Right lobe of liver (tissue), 6 donors: ENCODE measurements at regions not wholly inside any gene's neighbourhood (a gene's known extent, or its start where the extent isn't known, plus 50 kb on each side); places are given as distances from the start of the nearest gene placed in this dataset.
"Not testable (repeated sequence)": the region's sequence is repeated elsewhere in the genome, so short reads cannot be mapped to it uniquely, and the experiment has no call there.

Experiments
- ATAC-seq, 4 donors: fragments of 200-7000 bp; cut with Tn5 transposase; one replicate each; pipeline ENCODE4 v1.9.1; 2020; ENCODE audit warnings: mild to moderate bottlenecking in 4 of 4, moderate library complexity in 4 of 4
- DNase-seq, 3 donors: peaks; one replicate each; pipeline ENCODE4 v3.0.0-alpha.2; 2020
- H3K27ac ChIP-seq, 3 donors: fragments of 200-600 bp; one replicate each; pipeline ENCODE4 v1.8.0; 2022
- H3K27me3 ChIP-seq, 2 donors: fragments of 200-600 bp; one replicate each; pipeline ENCODE4 v1.8.0; 2022
- H3K36me3 ChIP-seq, 4 donors: fragments of 200-600 bp; sonication (generic) in 1 of 4; one replicate each; pipeline versions ENCODE4 v1.5.1 to v1.8.0; 2017 to 2022; ENCODE audit warnings: control low read depth in 1 of 4
- H3K4me1 ChIP-seq, 4 donors: fragments of 200-600 bp; sonication (generic) in 1 of 4; one replicate each; pipeline versions ENCODE4 v1.5.1 to v1.8.0; 2017 to 2022; ENCODE audit warnings: control low read depth in 1 of 4
- H3K4me3 ChIP-seq, 3 donors: fragments of 200-600 bp; one replicate each; pipeline ENCODE4 v1.8.0; 2022
- H3K9me3 ChIP-seq, 4 donors: fragments of 200-600 bp; sonication (generic) in 1 of 4; one replicate each; pipeline versions ENCODE4 v1.5.1 to v1.8.0; 2017 to 2022; ENCODE audit warnings: control low read depth in 1 of 4
- POLR2A ChIP-seq: fragments of 450-650 bp; IDR thresholded peaks from one replicate; pipeline ENCODE4 v1.6.1; 2017; ENCODE audit warnings: antibody characterized with exemption, mild to moderate bottlenecking
- WGBS: methylation state at CpG from one replicate; pipeline ENCODE4 v1.1.6; 2018; ENCODE audit warnings: low coverage, low lambda C conversion rate; ENCODE audit not compliant: insufficient coverage; ENCODE audit errors: missing lambda C conversion rate; 5-methylcytosine and 5-hydroxymethylcytosine counted together
- intact Hi-C, 2 donors: fragments of 100-400 bp; cut with DNase I; formaldehyde crosslinking; loops; one replicate each; pipeline versions ENCODE4 v1.11.2 to v1.14.1; 2022
- TF ChIP-seq, protein P1 (sequence below), 4 donors: fragments of 200-600 bp in 3 of 4; fragments of 450-650 bp in 1 of 4; IDR thresholded peaks; one replicate each; pipeline versions ENCODE4 v1.5.1 to v1.8.0; 2016 to 2022; ENCODE audit warnings: antibody characterized with exemption in 4 of 4, mild to moderate bottlenecking in 2 of 4
- donor health status: DM: no; HTN: yes; CAD: no.
- donor health status: DM: no; HTN: no; CAD: no.
- donor health status: DM: no; HTN: no; CAD: no.
- donor health status: DM: no; HTN: yes; CAD: no.
- donor health status: DM: no; HTN: yes; CAD: no.

DNA sequence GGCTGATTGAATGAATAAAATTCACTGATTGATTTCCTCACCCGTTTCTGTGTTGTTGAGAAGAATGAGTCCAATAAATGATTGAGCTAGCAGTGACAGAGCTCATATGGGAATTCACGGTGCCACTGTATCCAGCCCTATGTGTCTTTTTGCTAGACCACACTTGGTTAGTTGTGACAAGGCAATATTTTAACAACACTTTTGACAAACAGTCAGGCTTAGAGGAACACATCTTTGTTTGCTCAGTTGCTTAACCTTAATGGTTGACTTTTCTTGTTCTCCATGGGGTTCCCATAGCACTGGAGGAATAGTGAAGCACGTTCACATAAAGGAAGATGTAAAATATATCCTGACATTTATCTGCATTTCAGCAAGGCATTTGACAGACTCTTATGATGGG lies 273.9 kb upstream of the DEPDC1 start:
- H3K27ac ChIP-seq, result no peak overlapping the region
- WGBS, result 55% methylated on average over 3 of the region's 3 CpGs
- H3K4me1 ChIP-seq, result no peaks in the 10 kb centered on the region
- H3K27me3 ChIP-seq, result no peaks in the 10 kb centered on the region
- TF ChIP-seq POLR2A, result no peak
- TF ChIP-seq, protein P1, sequence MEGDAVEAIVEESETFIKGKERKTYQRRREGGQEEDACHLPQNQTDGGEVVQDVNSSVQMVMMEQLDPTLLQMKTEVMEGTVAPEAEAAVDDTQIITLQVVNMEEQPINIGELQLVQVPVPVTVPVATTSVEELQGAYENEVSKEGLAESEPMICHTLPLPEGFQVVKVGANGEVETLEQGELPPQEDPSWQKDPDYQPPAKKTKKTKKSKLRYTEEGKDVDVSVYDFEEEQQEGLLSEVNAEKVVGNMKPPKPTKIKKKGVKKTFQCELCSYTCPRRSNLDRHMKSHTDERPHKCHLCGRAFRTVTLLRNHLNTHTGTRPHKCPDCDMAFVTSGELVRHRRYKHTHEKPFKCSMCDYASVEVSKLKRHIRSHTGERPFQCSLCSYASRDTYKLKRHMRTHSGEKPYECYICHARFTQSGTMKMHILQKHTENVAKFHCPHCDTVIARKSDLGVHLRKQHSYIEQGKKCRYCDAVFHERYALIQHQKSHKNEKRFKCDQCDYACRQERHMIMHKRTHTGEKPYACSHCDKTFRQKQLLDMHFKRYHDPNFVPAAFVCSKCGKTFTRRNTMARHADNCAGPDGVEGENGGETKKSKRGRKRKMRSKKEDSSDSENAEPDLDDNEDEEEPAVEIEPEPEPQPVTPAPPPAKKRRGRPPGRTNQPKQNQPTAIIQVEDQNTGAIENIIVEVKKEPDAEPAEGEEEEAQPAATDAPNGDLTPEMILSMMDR (IDR thresholded peaks at IDR 0.05), result no peak
- H3K36me3 ChIP-seq, result no peaks in the 10 kb centered on the region
- H3K4me3 ChIP-seq, result no peak overlapping the region
- no peaks in the 10 kb centered on the region for H3K9me3 ChIP-seq
- ATAC-seq (no peak), DNase-seq (no peak)
- intact Hi-C loops, result no loop called here

DNA sequence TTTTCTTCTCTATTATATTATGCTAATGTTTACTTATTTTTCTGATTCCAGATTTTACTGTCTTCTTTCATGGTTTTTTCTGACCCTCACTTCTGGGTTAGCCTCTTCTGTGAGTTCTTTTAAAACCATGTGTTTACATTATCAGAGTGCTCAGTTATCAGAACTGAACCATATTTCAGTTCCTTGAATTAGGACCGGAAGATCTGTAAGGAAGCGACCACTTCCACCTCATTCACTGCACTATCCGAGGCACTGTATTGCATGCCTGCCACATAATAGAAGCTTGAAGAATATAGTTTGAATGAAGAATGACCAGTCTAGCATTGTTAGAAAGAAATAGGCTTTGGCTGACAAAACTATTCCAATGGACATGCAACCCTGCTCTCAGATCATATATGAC lies 281.0 kb upstream of the DEPDC1 start:
- Histone ChIP-seq H3K4me3 (no peak overlapping the region), H3K4me1 (no peaks in the 10 kb centered on the region), H3K27me3 (no peaks in the 10 kb centered on the region), H3K36me3 (no peaks in the 10 kb centered on the region), H3K27ac (no peak overlapping the region), H3K9me3 (no peaks in the 10 kb centered on the region)
- intact Hi-C loops, result no loop called here
- DNase-seq (no peak), ATAC-seq (no peak)
- TF ChIP-seq POLR2A, result no peak
- TF ChIP-seq, protein P1 (IDR thresholded peaks at IDR 0.05), result no peak
- WGBS, result 50% methylated on average over 3 of the region's 3 CpGs

DNA sequence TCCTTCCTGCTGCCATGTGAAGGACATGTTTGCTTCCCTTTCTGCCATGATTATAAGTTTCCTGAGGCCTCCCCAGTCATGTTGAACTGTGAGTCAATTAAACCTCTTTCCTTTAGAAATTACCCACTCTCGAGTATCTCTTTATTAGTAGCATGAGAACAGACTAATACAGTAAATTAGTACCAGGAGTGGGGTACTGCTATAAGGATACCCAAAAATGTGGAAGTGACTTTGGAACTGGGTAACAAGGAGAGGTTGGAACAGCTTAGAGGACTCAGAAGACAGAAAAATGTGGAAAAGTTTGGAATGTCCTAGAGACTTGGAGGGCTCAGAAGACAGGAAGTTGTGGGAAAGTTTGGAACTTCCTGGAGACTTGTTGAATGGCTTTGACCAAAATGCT lies 283.0 kb upstream of the DEPDC1 start:
- 47% methylated on average over 1 of the region's 1 CpG for WGBS
- H3K36me3 ChIP-seq, ATAC-seq, H3K9me3 ChIP-seq, H3K4me1 ChIP-seq, H3K27me3 ChIP-seq, DNase-seq, intact Hi-C loops, H3K27ac ChIP-seq, H3K4me3 ChIP-seq: not testable (repeated sequence)

DNA sequence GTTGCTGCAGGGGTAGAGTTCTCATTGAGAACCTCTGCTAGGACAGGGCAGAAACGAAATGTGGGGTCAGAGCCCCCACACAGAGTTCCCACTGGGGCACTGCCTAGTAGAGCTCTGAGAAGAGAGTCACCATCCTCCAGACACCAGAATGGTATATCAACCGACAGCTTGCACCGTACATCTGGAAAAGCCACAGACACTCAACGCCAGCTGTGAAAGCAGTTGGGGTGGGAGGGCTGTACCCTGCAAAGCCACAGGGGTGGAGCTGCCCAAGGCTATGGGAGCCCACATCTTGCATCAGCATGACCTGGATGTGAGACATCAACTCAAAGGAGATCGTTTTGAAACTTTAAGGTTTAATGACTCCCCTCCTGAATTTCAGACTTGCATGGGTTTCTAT lies 284.0 kb upstream of the DEPDC1 start:
- no peaks in the 10 kb centered on the region for H3K4me1 ChIP-seq
- DNase-seq, result no peak
- H3K27me3 ChIP-seq, result no peaks in the 10 kb centered on the region
- TF ChIP-seq, protein P1 (IDR thresholded peaks at IDR 0.05), result no peak
- TF ChIP-seq POLR2A, result no peak
- no peak overlapping the region for H3K27ac ChIP-seq
- no peaks in the 10 kb centered on the region for H3K9me3 ChIP-seq
- intact Hi-C loops, result no loop called here
- no peaks in the 10 kb centered on the region for H3K36me3 ChIP-seq
- ATAC-seq, result no peak
- no peak overlapping the region for H3K4me3 ChIP-seq
- 0% methylated on average over 2 of the region's 5 CpGs for WGBS

DNA sequence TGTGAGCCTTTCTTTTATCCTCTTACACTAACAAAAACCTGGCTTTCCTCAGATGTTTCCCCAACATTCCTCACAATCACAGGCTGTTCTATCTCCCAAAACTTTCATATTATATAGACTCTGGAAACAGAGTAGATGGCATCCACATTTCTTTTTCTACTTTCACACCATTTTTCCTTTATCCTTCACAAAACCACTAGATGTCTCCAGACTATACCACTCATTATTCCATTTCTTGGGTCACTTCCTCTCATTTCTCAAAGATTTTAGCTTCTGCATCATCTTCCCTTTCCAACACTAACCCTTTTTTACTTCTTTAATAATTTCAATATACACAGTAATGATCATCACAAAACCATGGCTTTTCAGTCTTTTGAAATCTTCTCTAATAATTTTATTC lies 286.0 kb upstream of the DEPDC1 start:
- DNase-seq, result no peak
- H3K27me3 ChIP-seq, result no peaks in the 10 kb centered on the region
- intact Hi-C loops, result no loop called here
- peak; percentile 44 to 53 (median 48) for ATAC-seq
- H3K36me3 ChIP-seq, result no peaks in the 10 kb centered on the region
- TF ChIP-seq, protein P1 (IDR thresholded peaks at IDR 0.05), result peak; percentile 42 to 59 (median 50)
- no peak for TF ChIP-seq POLR2A
- H3K4me3 ChIP-seq, result no peak overlapping the region
- H3K27ac ChIP-seq, result no peak overlapping the region
- H3K9me3 ChIP-seq, result no peaks in the 10 kb centered on the region
- no peaks in the 10 kb centered on the region for H3K4me1 ChIP-seq
